GM21390 (cell line): ENCODE measurements at regions not wholly inside any gene's neighbourhood (a gene's known extent, or its start where the extent isn't known, plus 50 kb on each side); places are given as distances from the start of the nearest gene placed in this dataset.

Source experiments
- ATAC-seq: cut with Tn5 transposase; IDR thresholded peaks from one replicate; pipeline ENCODE4 v1.9.1; 2021; ENCODE audit not compliant: unreplicated experiment

GRCh38 chr4:22129454-22130029, 181.0 kb upstream of the KCNIP4 start:
- ATAC-seq, result no peak

GRCh38 chr4:22122062-22122461, 173.5 kb upstream of the KCNIP4 start:
- no peak for ATAC-seq

GRCh38 chr4:22115262-22115661, 166.7 kb upstream of the KCNIP4 start:
- no peak for ATAC-seq

- no peak for ATAC-seq
Observed at GRCh38 chr4:22103768-22104167, 155.2 kb upstream of the KCNIP4 start.

- no peak for ATAC-seq
Observed at GRCh38 chr4:22099896-22100295, 151.3 kb upstream of the KCNIP4 start.

GRCh38 chr4:22097596-22097995, 149.0 kb upstream of the KCNIP4 start:
- no peak for ATAC-seq

GRCh38 chr4:22094217-22094616, 145.6 kb upstream of the KCNIP4 start:
- ATAC-seq, result no peak

- ATAC-seq, result no peak
Observed at GRCh38 chr4:22093126-22093525, 144.6 kb upstream of the KCNIP4 start.

- ATAC-seq, result no peak
Observed at GRCh38 chr4:22091906-22092305, 143.3 kb upstream of the KCNIP4 start.

- ATAC-seq, result no peak
Observed at GRCh38 chr4:22091352-22091717, 142.8 kb upstream of the KCNIP4 start.

- ATAC-seq, result no peak
Observed at GRCh38 chr4:22090661-22091351, 142.2 kb upstream of the KCNIP4 start.

GRCh38 chr4:22077571-22077970, 129.0 kb upstream of the KCNIP4 start:
- ATAC-seq, result no peak

GRCh38 chr4:22072726-22073125, 124.2 kb upstream of the KCNIP4 start:
- no peak for ATAC-seq

GRCh38 chr4:22072240-22072639, 123.7 kb upstream of the KCNIP4 start:
- ATAC-seq, result no peak

GRCh38 chr4:22071749-22072148, 123.2 kb upstream of the KCNIP4 start:
- ATAC-seq, result peak; percentile 97

GRCh38 chr4:22070256-22070655, 121.7 kb upstream of the KCNIP4 start:
- ATAC-seq, result no peak

GRCh38 chr4:22063613-22064012, 115.0 kb upstream of the KCNIP4 start:
- ATAC-seq, result no peak

GRCh38 chr4:22062676-22063075, 114.1 kb upstream of the KCNIP4 start:
- ATAC-seq, result no peak

- ATAC-seq, result no peak
Observed at GRCh38 chr4:22055954-22056353, 107.4 kb upstream of the KCNIP4 start.

- no peak for ATAC-seq
Observed at GRCh38 chr4:22052076-22052475, 103.5 kb upstream of the KCNIP4 start.

GRCh38 chr4:22048323-22048722, 99.8 kb upstream of the KCNIP4 start:
- ATAC-seq, result no peak

GRCh38 chr4:22047793-22048192, 99.2 kb upstream of the KCNIP4 start:
- no peak for ATAC-seq

GRCh38 chr4:22045051-22045630, 96.6 kb upstream of the KCNIP4 start:
- ATAC-seq, result no peak
